HG02943 (cell line): ENCODE measurements at regions not wholly inside any gene's neighbourhood (a gene's known extent, or its start where the extent isn't known, plus 50 kb on each side); places are given as distances from the start of the nearest gene placed in this dataset.

Experiments used
- ATAC-seq: cut with Tn5 transposase; IDR thresholded peaks from one replicate; pipeline ENCODE4 v1.9.1; 2021; ENCODE audit warnings: mild to moderate bottlenecking, low read depth, moderate library complexity; ENCODE audit not compliant: unreplicated experiment

DNA sequence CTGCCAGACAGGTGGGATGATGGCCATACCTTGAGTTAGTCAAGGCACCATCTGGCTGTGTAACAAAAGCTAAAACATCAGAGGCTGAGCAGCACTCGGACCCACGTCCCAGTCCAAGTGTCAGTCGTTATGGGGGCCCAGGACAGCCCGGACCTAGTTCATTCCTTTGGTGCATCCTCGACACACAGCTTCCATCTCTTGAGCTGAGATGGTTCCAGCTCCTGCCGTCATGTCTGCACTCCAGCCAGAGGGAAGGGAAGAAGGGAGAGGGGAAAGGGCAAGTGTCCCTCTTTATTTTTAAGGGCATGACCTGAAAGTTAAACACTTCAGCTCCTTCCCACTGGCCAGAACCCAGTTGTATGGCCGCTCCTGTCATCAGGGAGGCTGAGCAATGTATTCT lies 218.0 kb downstream of the SEC14L1 start:
- ATAC-seq = no peak

DNA sequence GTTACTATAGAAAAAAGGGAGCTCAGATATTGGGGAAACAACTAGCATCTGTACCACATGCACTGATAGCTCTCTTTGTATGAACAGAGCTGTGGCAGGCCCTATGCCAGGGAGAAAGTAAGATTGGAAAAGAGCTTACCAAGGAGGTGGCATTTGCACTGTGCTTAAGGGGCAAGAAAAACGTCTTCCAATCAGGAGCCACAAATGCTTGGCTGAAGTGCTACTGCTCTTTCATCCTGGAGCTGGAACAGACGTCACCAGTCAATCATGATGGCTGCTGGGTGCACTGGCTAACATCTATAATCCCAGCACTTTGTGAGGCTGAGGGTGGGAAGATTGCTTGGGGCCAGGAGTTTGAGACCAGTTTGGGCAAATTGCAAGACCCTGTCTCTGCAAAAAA lies 218.5 kb downstream of the SEC14L1 start:
- ATAC-seq = no peak

DNA sequence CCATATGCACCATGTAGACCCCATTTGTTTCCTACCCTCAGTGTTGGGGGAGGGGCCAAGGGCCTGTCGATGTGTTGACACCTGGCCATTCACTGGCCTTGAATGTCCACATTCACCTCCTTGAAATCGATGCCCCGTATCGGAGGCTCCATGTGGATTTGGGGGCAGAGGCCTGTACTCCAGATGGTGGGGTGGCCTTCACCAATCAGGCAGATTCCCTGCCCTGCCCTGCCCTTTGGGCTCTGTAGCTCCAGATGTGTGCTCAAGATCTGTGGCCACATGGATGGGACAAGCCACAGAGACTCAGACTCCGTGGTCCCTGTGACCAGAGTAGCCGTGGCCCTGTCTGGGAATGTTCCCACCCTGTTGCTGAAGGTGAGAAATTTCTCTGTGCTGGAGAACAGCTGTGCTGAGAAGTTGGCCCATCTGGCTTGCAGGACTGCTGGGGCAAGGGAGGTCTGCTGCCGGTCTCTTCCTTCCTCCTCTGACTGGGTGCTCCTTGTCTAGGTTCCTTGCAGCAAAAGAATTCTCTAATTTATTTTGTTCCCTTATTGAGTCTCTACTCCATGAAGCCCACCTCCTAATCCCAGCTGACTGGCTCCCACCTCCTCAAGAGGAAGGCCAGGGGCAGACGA lies 221.3 kb downstream of the SEC14L1 start:
- no peak for ATAC-seq

DNA sequence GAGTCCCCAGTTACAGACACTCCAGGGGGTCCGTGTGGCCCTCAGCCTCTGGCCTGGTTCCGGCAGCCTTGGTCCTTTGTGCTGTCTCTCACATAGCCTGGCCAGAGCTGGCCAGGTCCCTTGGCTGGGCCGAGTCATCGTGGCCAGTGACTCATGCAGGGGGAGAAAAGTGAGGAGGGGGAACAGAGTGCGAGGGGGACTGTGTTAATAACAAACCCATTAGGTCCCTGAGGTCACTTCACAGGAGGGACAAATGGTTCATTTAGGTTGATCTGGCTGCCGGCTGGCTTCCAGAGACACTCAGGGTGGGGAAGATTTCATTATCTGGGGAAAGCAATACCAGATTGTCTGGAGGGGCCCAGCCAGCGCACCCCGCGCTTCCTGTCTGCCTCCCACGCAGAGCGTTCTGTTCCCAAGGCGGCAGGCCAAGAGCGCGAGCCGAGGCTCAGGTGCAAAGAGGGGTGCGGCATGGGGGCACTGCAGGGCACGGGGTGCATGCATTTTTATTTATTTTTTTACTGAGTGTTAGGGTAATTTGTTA lies 223.1 kb downstream of the SEC14L1 start:
- ATAC-seq = no peak

DNA sequence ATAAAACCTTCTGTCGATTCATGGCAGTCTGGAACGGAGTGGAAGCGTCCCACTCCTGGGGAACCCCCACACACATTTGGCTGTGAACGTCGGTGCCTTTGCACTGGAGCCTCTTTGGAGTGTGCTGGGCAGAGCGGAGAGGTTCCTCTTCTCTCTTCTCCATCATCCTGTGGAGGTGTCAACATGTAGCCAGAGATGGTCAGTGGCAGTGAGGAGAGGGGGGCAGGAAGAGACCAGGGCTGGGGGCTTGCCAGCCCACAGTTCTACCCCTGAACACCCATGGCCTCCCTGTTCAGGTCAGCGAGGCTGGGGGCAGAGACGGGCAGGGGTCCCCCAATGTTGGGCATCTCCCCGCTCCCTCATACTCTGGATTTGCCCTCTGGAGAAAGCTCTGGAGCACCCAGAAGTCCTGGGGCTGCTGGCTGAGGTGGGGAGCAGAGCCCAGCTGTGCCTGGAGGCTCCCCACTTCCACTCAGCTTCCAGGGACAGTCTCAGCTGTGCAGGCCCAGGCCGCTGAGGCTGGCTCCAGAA lies 223.7 kb downstream of the SEC14L1 start:
- ATAC-seq = no peak

DNA sequence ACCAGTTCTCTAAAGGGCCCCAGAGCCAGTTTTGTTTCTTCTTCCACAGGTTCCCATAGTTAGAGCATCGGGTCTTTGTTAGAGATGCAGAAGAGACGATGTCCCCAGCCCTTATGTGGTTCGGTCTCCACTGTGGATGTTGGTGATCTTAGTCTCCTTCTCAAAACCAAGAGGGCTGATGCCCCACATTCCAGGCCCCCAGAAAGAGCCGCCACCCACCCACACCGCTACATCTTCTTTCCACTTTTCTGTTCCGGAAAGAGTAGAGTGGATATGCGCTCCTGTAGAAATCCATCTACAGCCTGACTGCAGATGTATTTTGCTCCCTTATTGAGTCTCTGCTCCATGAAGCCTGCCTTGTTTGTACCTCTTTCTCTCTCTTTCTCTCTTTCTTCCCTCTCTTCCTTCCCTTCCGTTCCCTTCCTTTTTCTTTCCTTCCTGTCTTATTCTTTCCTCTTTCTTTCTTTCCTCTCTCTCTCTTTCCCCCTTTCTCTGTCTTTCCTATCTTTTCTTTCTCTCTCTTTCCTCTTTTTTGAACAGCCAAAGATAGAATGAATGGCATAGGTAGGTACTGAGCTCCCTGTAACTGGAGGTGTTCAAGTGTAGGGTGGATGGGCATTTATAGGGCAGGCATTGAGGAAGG lies 224.3 kb downstream of the SEC14L1 start:
- ATAC-seq = no peak

DNA sequence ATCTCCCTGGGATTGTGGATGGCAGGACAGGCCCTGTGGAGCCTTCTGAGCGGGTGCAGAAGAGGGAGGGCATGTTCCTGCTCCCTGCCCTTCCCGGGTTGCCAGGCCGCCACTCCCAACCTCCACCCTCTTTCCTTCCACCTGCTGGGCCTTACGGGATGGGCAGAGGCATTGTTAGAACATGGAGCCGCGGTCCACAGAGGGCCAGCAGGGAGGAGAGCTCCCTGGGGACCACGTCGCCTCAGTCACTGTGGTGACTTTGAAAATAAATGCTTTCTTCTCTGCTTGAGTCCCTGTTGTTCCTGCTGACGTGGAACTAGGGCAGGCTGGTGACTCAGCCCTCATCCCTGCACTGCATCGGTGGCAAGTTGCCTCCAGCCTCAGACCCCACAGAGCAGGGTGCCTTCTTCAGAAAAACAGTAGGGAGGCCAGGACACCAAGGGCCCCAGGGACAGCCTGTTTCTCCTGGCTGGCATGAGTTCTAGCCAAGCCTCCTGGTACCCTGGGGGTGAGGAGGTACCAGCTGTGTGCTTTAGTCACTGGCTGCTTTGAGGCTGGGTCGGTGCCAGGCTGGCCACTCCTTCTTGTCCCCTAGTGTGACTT lies 224.9 kb downstream of the SEC14L1 start:
- ATAC-seq = no peak

DNA sequence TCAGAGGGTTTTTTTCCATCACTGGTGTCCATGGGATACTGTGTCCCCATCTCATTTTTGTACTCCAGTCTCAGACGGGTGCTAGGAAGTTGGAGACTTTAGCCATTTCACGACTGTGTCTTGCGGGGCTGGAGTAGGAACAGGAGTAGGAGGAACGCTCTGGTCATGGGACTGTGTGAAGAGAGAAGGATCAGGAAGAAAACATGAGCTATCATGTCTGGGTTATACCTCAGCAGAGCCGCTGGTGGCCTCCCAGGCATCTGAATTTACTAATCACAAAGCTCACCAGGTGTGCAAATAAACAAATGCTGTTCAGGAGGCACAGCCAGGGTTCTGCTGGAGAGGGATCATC lies 225.4 kb downstream of the SEC14L1 start:
- ATAC-seq = no peak

DNA sequence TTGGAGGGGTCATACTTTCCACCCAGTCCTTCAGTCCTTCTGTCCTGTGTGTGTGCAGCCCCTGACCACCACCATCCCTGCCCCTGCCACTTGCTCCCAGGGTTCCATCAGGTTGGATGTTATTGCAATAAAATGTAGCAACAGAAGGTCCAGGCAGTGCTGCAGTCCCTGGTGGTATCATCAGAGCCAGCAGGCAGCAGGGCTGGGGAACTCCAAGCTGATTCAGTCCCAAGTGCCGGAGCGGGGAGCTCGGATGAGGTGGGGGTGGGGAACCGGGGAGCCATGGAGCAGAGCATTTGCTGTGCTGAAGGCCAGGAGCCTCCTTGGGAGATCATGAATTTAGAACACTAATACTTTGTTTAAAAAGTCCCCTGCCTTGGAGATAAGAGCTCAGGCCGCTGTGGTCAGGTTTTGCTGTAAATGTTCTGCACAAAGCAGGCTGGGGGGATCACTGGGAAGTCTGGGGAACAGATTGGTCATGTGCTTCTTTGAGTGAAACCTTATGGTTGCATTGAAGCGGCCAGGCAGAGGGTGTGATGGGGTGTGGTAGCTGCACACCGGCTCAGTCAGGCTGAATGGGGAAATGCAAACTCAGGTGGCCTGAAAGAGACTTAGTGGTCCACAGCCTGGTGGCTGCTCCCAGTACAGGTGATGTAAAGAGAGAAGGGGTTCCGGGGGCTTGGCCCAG lies 225.9 kb downstream of the SEC14L1 start:
- ATAC-seq = no peak

DNA sequence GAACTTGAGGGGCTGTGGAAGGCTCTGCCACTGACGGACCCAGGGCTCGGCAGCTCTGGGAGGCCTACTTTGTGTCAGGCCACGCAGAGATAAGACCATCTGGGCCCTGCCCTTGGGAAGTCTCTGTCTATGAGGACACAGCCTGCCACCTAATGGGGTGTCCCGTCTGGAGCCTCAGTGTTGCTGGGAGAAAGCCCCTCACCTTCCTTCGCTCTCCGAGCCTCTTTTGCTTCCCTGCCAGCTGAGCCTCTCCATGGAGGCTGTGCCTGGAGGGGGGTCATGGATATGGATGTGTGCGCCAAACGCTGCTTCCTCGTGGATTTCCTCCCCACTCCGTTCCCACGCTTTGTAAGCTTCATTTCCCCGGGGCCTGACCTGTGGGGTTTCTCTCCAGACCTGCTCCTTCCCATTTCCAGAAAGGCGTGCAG lies 228.8 kb downstream of the SEC14L1 start:
- ATAC-seq = no peak

DNA sequence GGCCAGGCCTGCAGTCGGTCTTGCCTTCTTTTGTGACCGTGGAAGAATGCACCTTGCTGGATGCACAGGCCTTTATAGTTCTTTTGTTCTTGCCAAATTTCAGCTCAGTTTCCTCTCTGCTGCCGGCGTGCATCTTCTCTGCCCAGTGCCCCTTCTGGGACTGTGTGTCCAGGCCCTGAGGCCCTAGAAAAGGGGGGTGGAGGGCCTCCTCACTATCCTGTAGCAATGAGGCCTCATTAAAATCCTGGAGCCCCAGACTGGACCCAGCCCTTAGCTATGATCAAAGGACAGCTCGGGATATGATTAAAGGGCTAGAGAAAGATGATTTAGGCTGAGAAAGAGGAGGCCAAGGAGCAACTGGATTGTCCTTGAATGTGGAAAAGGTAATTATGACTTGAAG lies 229.8 kb downstream of the SEC14L1 start:
- no peak for ATAC-seq

DNA sequence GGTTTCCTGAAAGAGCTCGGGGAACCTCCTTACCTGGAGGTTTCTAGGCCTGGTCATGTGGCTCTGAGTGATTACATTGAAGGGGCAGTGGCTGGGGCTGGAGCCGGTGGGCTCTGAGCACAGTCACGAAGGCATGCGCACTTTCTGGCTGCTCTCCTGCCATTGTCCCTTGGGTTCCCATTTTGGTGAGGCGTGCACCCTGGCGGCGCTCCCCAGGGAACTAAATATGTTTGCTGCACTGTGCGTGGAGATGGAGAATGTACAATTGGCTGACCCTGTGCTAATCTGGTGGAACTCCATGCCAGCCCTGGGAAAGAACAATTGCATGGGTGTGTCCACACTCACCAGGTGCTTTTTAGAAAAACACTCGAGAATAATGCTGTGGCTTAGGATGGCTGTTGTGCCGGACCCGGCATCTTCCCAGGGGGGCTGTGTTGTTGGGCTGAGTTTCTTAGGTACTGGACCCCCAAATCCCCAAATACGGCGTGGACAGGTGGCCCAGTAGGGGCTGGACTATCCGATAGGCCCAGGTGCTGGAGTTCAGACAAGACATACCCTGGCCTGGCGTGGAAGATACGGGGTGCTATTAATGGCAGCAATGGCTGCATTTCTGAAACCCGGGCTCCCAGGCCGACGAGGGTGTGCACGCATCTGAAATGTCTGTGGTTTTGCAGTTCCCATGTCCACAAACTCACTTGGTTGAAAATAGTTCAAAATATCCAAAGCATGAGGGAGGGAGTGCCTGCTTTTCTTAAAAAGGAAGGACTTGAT lies 230.5 kb downstream of the SEC14L1 start:
- no peak for ATAC-seq

DNA sequence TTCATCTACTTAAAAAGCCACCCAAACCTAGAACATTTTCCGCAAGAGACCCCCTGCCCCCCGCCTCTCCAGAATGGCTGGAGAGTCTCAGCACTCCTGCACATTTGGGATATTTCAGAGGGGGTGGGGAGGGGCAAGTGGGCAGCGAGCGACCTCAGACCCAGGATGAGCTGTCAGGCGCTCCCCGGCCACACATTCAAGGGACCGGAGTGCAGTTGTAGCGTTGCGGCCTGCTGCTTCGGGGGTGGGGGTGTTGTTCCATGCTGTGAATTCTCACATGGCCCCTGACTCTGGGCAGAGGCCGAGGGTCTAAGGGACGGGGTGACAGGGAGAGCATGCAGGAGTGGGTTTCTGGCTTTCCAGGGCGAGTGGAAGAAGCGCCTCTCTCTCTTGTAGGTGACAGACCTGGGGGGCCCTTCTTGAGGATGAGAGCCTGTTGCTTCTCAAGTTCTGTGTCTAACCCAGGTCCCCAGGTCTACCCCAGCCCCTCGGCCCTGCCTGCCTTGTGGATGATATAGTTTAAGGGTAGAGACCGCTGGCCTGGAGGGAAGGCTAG lies 231.2 kb downstream of the SEC14L1 start:
- no peak for ATAC-seq

DNA sequence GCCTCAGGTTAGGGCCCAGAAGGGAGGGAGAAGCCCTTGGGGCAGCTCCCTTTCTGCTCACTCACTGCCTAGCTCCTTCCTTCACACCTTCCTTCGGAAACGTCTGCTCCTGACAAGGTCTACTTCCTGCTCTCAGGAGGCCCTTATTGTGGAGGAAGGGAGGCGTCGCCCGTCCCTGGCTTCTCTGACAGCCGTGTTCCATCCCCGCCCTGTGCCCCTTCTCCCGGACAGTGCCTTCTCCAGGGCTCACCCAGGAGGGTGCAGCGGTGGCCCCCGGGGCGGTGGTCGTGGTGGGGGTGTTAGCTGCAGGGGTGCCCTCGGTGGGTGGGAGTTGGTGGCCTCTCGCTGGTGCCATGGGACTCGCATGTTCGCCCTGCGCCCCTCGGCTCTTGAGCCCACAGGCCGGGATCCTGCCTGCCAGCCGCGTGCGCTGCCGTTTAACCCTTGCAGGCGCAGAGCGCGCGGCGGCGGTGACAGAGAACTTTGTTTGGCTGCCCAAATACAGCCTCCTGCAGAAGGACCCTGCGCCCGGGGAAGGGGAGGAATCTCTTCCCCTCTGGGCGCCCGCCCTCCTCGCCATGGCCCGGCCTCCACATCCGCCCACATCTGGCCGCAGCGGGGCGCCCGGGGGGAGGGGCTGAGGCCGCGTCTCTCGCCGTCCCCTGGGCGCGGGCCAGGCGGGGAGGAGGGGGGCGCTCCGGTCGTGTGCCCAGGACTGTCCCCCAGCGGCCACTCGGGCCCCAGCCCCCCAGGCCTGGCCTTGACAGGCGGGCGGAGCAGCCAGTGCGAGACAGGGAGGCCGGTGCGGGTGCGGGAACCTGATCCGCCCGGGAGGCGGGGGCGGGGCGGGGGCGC lies 231.9 kb downstream of the SEC14L1 start:
- ATAC-seq = peak; percentile 44

DNA sequence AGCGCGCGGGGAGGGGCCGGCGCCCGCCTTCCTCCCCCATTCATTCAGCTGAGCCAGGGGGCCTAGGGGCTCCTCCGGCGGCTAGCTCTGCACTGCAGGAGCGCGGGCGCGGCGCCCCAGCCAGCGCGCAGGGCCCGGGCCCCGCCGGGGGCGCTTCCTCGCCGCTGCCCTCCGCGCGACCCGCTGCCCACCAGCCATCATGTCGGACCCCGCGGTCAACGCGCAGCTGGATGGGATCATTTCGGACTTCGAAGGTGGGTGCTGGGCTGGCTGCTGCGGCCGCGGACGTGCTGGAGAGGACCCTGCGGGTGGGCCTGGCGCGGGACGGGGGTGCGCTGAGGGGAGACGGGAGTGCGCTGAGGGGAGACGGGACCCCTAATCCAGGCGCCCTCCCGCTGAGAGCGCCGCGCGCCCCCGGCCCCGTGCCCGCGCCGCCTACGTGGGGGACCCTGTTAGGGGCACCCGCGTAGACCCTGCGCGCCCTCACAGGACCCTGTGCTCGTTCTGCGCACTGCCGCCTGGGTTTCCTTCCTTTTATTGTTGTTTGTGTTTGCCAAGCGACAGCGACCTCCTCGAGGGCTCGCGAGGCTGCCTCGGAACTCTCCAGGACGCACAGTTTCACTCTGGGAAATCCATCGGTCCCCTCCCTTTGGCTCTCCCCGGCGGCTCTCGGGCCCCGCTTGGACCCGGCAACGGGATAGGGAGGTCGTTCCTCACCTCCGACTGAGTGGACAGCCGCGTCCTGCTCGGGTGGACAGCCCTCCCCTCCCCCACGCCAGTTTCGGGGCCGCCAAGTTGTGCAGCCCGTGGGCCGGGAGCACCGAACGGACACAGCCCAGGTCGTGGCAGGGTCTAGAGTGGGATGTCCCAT lies 232.8 kb downstream of the SEC14L1 start:
- ATAC-seq = peak; percentile 8

DNA sequence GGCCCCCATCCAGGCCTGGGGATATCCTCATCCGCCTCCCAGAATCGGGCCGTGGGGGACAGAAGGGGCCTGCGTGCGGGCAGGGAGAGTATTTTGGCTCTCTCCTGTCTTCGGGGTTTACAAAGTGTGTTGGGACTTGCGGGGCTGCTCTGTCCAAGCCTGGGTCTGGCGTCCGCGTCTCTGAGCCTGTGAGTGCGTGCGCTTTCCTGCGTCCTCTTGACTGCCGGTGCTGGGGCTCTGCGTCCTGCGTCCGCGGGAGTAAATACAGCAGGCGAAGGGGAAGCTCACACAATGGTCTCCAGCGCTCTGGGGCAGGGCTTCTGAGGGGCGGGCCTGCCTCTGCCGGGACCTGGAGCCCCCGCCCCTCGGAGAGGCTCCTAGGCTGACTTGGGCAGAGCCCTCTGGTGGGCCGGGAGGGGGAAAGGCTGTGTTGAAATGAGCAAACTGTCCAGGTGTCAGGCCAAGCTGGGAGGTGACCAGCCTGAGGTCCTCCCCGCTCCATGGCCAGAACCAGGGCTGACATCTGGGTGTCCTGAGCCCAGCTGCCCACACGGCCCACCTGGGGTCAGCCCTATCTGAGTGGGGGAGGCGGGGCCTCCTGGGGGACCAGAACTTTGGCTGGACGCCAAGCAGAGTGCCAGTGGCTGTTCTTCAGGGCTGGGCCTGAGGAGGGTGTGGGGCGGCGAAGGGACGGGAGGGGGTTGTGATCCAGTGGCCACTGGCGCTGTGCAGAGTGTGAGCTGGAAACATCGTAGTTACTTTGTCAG lies 233.6 kb downstream of the SEC14L1 start:
- no peak for ATAC-seq

DNA sequence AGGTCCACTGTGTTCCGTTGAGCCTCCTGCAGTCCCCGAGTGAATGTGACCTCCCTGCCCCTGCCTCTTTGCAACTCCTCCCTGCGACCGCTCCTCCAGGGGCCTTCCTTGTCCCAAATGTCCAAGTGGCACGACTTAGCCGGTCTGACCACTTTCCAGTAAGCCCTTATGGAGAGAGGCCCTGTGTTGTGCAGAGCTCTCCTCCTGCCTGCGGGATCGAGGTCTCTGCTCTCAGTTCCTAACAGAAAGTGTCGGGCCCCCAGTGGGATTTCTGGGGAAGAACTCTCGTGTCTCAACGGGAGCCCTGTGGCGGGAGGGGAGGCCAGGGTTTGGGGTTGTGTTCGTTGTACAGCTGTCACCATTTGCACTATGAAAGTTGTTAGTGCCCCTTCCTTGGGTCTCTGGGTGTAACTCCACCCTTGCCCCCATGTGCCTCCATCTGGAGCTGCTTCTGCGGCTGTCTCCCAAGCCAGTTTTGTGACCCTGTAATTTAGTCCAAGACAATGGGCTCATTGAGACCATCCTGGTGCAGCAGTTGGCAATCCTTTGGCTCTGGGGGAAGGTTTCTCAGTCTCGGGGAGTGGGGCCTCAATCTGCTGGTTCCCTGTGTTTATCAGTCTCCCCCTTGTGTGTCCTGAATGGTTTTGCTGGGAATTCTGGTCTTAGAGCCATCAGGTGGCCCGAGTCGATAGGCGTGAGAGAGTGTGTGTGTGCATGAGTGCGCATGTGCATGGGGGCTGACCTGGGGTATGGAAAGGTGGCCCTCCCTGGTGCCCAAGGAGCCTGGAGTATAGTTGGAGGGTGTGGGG lies 234.5 kb downstream of the SEC14L1 start:
- ATAC-seq = no peak
